Body of pancreas (tissue), 4 donors: ENCODE measurements at regions not wholly inside any gene's neighbourhood (a gene's known extent, or its start where the extent isn't known, plus 50 kb on each side); places are given as distances from the start of the nearest gene placed in this dataset.

Experiments used
- CTCF ChIP-seq, 7 experiments: fragments of 450-650 bp in 4 of 7; fragments of 200-600 bp in 3 of 7; sonication (generic) in 3 of 7; IDR thresholded peaks; one replicate each; pipeline ENCODE4 v1.5.1; 2016 to 2019; ENCODE audit warnings: antibody characterized with exemption in 7 of 7
- POLR2A ChIP-seq, 3 donors: fragments of 450-650 bp; IDR thresholded peaks; one replicate each; pipeline ENCODE4 v1.6.1; 2016; ENCODE audit warnings: antibody characterized with exemption in 3 of 3, mild to moderate bottlenecking in 2 of 3

GRCh38 chr9:7305677-7306076 is 493.9 kb downstream of the DMAC1 start:
- TF ChIP-seq CTCF (IDR thresholded peaks at IDR 0.05) (no peak), POLR2A (IDR thresholded peaks at IDR 0.05) (no peak)
